GM19452 (cell line): ENCODE measurements at regions not wholly inside any gene's neighbourhood (a gene's known extent, or its start where the extent isn't known, plus 50 kb on each side); places are given as distances from the start of the nearest gene placed in this dataset.

Experiments
- ATAC-seq: cut with Tn5 transposase; IDR thresholded peaks from one replicate; pipeline ENCODE4 v1.9.1; 2021; ENCODE audit not compliant: unreplicated experiment

DNA sequence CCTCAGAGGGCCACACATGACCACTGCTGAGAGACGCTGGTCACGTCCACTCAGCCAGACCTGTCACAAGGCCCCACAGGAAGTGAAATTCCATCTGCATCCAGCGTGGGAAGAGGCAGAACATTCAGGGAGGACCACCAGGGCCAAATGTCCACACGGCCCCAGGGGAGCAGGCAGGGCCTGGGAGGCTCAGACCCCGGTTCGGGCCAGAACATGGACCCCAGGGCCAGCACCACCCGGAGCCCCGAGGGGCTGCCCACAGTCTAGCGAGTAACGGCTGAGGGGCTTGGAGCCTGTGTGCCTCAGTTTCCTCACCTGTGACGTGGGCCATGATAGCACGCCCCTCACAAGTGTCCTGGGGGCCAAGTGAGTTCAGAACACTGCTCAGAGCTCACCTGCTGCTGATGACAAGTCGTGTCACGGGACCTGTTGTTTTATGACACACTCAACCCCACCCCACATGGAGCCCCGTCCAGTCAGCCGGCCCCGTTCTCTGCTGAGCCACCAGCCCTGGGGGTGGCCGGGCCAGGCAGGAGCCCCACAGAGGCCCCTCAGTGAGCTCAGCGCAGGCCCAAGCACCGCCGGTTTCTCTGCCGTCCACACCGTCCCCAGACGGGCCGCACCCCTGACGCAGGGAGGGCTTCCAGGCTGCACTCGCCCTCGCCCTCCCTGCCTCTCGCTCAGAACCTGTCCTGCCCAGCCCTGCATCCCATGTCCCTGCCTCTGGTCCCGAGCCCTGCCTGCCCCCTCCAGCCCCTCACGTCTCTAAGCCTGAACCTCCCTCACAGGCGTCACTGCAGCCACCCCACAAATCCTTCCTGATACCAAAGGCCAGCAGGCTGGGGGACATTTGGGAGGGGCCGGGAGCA, 79.5 kb upstream of the GALNT9 start:
- no peak for ATAC-seq

DNA sequence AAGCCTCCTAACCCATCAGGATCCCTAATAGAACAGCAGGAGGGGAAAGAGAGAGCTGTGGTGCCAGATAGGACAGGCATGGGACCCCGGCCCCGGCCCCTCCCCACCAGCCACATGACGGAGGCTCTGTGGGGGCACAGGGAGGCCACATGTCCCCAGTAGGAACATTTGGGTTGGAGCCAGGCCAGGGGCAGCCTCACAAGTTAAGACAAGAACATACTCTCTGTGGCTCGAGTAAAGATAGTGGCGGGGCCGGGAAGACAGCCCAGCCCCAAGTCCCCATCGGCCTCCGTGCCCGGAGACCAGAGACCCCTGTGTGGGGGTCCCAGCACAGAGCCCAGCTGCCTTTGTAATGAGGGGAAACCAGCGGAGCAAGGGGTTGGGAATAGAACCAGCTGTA, 78.6 kb upstream of the GALNT9 start:
- no peak for ATAC-seq

DNA sequence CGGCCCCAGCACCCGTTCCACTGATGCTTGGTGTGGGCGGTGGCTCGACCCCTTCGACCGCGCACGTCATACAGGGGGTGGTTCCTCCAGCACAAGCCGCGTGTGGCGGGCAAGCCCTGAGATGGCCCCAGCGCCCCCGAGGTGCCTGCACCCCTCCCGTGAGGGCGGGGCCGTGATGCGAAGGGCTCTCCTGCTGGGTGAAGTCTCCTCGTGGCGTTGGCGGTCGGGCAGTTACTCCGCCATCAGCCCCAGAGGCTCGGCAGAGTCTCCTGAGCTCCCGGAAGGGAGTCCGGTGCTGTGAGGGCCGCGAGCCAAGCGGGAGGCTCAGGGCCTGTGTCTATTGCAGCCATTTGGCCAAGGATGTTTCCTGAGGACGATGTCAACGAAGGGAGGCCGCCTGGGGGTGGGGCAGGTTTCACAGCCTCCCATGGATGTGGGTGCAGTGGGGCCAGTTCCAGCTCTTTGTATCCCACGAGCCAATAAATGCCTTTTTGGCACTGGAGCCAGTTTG, 78.1 kb upstream of the GALNT9 start:
- no peak for ATAC-seq

DNA sequence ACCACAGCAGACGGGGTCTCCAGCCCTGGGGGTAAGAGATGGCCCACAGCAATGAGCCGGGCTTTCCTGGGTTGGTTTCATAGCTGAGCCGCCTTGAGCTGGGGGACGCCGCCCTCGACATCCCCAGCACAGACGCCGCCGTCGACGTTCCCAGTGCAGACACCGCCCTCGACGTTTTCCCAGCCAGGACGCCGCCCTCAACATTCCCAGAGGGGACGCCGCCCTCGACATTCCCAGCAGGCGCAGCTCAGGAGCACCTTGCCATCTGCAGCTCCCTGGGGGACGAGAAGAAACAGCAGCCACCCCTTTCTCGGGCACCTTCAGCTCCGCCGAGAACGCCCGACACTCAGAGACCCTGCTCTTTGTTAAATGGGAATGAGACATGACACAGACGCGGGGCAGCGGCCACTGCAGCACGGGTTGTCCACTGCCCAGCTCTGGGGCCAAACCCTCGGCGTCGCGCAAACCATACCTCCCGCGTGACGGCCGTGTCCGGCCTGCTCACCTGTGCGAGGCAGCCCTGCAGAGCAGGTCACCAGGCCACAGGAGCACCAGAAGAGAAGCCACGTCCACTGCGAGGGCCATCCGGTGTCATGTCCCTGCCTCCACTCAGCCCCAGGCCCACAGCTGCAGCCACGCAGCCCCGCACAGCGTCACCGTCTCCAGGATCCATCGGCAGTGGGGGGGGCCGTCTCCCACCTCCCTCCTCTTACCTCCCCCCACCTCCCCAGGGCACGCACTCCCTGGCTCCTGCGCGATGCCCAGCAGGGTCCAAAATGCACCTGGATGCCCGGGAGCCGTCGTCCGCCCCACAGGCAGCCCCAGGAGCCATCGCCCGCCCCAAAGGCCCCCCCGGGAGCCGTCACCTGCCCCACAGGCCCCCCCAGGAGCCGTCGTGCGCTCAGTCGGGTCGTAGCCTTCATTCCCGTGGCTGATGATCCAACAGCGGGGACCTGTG, 77.4 kb upstream of the GALNT9 start:
- no peak for ATAC-seq

DNA sequence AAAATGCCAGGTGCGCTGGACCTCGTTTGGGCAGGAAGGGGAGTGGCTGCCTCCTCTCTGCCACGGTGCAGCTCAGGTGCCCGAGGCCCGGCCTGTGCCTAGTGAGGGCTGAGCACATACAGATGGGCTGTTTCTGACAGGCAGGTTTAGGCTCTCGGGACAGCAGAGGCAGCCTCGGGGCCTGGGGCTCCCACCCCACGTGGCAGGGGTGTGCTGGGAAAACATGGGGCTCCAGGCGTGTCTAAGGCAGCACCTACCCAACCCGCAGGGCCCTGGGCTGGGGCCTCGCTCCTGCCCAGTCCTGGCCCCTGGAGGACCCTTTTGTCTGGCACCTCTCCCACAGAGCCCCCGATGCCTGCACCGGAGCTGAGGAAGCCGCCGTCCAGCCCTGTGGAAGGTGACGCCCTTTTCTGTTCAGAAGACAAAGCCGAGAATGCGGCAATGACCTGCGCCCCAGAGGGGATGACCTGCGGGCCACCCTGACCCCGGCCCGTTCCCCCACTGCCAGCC, 76.4 kb upstream of the GALNT9 start:
- ATAC-seq, result no peak

DNA sequence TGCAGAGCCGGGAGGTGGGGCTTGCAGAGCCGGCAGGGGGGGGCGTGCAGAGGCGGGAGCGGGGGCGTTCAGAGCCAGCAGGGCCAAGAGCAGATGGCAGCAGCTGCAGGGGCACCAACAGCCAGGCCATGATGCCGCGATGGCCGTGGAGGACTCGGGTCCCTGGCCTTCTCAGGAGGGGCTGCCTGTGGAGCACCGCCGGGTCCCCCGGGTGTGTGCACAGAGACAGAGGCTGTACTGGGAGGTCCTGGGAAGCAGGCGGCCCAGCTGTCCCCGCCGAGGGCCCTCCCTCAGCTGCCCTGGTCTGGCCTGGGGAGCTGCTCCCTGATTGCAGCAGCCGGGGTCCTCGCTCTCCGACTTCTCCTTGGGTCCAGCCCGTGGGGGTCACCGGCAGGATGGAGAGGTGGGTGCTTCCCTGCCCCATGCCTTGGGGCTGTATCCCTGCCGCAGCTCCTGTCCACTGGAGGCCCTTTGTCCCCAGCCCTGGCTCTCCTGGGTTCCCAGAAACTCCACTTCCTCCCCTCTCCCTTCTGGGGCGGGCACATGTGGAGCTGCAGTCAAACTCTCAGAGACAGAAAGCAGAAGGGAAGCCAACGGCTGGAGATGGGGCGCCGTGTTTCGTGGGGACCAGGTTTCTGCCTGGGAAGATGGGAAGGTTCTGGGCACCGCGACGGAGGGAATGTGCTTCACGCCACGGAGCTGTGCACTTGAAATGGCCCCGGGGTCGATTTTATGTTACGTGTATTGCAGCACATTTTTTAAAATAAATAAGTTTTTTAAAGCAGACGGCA, 75.8 kb upstream of the GALNT9 start:
- ATAC-seq, result no peak

DNA sequence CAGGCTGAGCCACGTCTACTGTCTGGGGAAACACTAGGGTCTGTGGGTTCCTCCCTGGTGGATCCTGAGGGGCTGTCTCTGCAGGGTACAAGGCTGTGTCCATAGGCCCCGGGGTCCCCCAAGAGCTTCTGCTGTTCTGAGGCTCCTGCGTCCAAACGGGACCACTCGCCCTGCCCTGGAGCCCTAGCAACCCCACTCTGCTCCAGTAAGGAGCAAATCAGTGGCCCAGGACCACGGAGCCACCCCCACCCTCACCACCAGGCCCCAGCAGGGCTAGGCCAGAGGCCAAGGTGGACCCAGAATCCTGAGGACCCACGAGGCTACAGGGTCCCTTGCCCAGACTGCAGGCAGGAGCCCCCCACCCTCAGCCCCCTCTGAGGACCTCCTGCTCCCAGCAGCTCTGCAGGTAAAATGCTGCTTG, 75.1 kb upstream of the GALNT9 start:
- no peak for ATAC-seq

DNA sequence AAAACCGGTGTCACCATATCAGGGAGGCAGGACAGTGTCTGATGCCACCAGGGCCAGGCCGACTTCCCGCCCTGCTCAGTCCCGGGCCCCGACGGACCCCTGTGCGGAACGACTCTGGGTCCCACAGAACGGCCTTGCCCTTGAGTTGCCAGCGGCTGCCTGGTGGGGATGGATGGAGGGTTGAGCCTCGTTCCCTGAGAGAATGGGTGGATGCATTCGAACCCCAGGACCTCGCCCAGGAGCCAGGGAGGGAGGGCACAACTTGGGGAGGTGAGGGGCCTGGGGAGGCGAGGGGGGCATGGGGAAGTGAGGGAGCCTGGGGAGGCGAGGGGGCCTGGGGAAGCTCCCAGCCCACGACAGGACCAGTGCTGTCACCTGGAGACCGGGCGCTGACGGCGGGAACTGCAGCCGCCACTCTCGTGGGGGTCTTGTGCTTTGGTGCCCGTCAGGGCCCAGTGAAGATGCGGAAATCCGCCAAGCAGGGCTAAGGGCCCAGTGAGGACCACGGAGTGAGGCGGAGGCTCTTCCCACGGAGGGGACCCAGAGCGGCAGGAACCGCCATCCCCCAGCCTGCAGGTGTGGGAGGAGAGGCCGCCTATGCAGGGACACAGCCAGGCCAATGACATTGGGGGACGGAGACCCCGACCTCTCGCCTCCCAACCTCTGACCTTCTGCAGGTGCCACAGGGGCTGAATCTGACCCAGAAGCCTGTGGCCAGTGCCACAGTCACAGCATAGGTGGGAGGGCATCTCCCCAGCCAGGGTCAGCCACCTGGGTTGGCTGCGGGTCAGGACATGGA, 74.4 kb upstream of the GALNT9 start:
- ATAC-seq, result no peak

DNA sequence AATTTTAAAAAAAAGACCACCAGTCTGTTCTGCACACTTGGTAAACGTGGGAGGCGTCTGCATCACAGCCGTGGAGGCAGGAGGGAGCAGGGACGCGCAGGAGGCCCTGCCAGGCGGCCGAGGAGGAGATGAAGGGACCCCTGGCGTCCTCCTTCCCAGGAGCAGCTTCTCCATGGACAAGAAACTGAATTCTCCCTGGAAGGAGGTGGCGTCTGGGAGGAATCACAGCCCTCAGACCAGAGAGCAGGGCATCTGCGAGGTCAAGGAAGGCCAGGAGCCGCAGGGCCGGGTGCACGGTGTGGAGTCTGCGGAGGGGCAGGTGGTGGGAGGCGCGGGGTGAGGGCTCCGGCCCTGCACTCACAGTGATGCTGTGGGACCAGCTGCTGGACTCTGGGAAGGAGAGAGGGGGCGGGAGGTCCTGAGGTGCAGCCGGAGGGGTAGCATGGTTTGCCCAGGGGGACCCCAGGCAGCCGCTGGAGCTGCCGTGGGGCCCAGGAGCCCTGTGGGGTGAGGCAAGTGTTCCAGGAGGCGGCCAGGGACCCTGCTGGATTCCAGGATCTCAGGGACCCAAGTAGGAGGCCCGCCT, 73.5 kb upstream of the GALNT9 start:
- ATAC-seq, result no peak

DNA sequence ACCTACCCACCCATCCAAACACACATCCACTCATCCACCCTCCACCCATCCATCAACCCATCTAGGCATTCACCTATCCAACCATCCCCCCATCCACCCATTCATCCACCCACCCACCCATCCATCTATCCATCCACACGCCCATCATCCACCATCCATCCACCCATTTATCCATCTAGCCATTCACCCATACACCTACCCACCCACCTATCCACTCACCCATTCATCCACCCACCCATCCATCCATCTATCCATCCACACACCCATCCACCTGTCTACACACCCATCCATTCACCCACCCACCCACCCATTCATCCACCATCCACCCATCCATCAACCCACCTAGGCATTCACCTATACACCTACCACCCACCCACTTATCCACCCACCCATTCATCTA, 72.6 kb upstream of the GALNT9 start:
- no peak for ATAC-seq

DNA sequence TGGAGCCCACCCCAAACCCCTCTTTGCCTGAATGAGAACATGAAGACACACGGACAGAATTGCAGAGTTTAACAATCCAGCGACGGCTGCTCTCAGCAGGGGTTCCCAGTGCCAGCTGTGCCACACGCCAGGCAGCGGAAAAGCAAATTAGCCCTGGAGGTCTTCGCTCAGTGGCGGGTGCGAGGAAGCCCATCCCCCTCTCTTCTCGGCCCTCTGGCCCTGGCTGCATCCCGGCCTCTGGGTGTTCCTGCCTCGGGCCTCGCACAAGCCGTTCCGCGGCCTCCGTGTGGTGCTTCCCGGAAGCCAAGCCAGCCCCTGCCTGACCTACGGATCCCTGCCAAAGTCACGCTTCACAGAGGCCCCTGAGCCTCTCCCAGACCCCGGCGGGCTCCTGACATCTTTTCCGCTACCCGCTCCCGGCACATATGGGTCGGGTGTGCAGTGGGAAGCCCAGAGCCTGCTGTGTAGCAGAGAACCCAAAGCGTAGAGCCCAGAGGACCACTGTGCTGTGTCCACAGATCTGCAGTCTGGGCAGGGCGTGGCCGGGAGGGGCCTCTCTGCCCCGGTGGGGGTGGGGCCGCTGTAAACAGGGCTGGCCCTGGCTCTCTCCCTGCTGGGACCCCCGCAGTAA, 70.7 kb upstream of the GALNT9 start:
- ATAC-seq, result no peak

DNA sequence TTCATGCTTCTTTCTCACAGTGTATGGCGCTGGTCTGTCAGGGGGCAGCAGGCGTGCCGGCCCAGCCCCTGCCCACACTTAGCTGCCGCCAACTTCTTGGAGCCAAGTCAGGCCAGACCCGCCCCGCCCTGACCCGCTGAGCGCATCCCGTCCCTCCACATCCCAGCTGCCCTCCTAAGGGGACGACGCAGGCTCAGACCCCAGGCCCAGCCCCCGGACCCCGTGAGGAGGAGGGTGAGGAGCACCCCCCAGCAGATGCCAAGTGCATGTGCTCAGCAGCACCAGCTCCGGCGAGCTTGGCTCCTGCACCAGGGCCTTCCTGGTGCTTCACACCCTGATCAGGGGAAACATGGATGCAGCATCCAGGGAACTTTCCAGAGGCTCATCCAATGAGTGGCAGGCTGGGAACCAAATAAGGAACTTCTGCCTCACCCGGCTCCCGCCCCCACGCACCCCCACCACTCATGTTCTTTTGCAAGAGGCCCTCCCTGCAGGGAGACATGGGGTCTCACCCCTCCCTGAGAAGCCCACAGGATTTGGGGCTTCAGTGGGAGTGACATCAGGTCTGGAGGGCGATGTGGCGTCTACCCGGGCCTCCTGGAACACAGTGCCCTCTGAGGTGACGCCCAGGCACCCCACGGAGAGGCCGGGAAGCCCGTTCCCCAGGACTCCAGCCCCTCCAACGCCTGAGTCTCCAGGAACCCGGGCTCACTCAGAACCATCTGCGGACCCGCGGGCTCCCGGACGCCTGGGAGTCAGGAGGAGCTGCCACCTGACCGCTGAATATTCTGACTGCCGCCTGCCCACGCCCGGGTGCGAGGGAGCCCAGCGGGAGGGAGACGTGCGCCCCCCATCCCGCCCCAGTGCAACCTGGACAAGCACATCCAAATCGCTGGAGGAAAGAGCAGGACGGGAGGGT, 70.0 kb upstream of the GALNT9 start:
- no peak for ATAC-seq

DNA sequence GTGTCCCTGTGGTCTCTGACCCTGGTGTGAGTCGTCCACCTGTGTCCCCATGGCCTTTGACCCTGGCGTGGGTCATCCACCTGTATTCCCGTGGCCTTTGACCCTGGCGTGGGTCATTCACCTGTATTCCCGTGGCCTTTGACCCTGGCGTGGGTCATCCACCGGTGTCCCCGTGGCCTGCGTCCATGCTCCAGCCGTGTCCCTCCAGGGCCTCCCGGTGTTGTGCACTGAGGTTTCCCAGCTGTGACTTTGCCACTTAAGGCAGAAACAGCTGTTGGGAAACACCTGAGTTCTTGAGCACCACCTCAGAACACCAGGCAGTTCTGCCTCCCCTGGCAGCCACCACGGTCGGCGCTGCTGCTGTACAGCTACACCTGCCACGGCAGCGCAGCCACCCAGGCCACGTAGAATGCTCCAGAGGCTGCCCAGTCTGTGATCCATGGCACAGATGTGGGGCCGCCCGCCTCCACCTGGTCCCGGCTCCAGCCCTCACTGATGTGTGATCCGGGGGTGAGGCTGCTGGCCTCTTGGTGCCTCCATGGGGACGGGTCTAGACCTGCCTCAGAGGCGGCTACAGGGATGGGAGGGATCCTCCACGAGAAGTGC, 69.1 kb upstream of the GALNT9 start:
- no peak for ATAC-seq

DNA sequence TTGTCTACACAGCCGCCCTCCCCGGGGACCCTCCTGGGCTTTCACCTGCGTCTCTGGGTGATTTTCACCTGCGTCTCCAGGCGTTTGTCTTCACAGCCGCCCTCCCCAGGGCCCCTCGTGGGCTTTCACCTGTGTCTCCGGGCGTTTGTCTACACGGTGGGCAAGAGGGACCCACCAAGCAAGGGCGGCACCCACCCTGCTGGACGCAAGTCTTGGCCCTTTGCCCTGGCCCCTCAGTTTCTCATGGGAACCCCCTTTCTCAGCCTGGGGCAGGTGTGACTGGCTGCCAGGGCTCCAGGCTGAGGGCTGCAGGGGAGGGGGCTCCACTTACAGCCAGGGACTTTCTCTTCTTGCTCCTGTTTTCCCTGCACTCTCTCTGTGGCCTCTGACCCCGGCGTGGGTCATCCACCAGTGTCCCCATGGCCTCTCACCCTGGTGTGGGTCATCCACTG, 68.6 kb upstream of the GALNT9 start:
- ATAC-seq, result no peak

DNA sequence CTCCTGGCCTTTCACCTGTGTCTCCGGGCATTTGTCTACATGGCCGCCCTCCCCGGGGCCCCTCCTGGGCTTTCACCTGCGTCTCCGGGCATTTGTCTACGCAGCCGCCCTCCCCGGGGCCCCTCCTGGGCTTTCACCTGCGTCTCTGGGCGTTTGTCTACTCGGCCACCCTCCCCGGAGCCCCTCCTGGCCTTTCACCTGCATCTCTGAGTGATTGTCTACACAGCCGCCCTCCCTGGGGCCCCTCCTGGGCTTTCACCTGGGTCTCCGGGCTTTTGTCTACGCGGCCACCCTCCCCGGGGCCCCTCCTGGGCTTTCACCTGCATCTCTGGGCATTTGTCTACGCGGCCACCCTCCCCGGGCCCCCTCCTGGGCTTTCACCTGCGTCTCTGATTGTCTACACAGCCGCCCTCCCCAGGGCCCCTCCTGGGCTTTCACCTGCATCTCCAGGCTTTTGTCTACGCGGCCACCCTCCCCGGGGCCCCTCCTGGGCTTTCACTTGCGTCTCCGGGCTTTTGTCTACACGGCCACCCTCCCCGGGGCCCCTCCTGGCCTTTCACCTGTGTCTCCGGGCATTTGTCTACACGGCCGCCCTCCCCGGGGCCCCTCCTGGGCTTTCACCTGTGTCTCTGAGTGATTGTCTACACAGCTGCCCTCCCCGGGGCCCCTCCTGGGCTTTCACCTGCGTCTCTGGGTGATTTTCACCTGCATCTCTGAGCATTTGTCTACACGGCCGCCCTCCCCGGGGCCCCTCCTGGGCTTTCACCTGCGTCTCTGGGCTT, 68.0 kb upstream of the GALNT9 start:
- no peak for ATAC-seq

DNA sequence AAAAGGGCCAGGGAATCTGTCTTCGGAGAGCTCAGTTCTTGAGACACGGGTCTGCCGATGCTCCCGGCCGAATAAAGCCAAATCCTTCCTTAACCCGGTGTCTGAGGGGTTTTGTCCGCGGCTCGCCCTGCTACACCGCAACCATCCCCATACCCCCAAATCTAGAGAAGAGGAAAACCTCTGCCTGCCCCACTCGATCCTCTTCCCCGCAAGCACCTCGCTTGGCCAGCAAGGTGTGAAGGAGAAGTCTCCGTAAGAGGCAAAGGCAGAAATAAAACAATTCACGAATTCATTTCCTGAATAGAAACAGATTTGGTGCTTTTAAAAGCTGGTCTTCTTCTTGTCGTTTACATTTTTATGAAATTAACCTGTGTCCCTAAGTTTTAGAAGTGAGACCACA, 67.3 kb upstream of the GALNT9 start:
- no peak for ATAC-seq

DNA sequence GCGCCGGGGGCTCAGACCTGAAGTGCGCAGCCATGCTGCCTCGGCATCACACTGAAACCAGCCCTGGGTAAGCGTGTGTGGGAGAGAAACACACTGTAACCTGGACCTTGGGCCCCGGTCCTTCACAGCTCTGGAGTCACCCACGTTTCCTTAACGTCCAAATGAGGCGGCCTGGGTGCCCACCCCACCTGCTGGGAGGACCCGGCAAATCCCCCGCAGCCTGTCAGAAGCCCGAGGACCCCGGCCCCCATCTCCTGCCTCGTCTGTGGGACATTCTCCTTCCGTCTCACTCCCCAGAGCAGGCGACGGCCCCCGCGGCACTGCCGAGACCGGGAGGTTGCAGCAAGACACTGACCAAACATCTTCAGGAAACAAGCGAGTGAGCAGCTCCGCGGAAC, 66.5 kb upstream of the GALNT9 start:
- ATAC-seq, result no peak
